SW 1271 (cell line): ENCODE measurements at regions not wholly inside any gene's neighbourhood (a gene's known extent, or its start where the extent isn't known, plus 50 kb on each side); places are given as distances from the start of the nearest gene placed in this dataset.

ENCODE experiments used
- DNase-seq, 2 experiments: peaks; one replicate each; lab custom pipeline; 2025; lab: John Stamatoyannopoulos, UW

GRCh38 chr16:6280055-6280454, 1052.6 kb upstream of the RBFOX1 start:
- no peak for DNase-seq

- no peak for DNase-seq
Observed at GRCh38 chr16:6279286-6279685, 1053.4 kb upstream of the RBFOX1 start.

- no peak for DNase-seq
Observed at GRCh38 chr16:6274351-6274750, 1058.3 kb upstream of the RBFOX1 start.

- DNase-seq, result no peak
Observed at GRCh38 chr16:6267682-6268081, 1065.0 kb upstream of the RBFOX1 start.

- no peak for DNase-seq
Observed at GRCh38 chr16:6266703-6267102, 1065.9 kb upstream of the RBFOX1 start.

- no peak for DNase-seq
Observed at GRCh38 chr16:6265968-6266367, 1066.7 kb upstream of the RBFOX1 start.

- DNase-seq, result no peak
Observed at GRCh38 chr16:6258056-6258455, 1074.6 kb upstream of the RBFOX1 start.

GRCh38 chr16:6252541-6252940, 1080.1 kb upstream of the RBFOX1 start:
- DNase-seq, result no peak

- DNase-seq, result no peak
Observed at GRCh38 chr16:6250511-6250910, 1082.1 kb upstream of the RBFOX1 start.

GRCh38 chr16:6249863-6250262, 1082.8 kb upstream of the RBFOX1 start:
- no peak for DNase-seq

- DNase-seq, result no peak
Observed at GRCh38 chr16:6248199-6248598, 1084.4 kb upstream of the RBFOX1 start.

GRCh38 chr16:6247775-6248174, 1084.9 kb upstream of the RBFOX1 start:
- no peak for DNase-seq

GRCh38 chr16:6247150-6247549, 1085.5 kb upstream of the RBFOX1 start:
- no peak for DNase-seq

GRCh38 chr16:6246266-6246665, 1086.4 kb upstream of the RBFOX1 start:
- DNase-seq, result no peak

- no peak for DNase-seq
Observed at GRCh38 chr16:6232056-6232455, 1100.6 kb upstream of the RBFOX1 start.

- DNase-seq, result no peak
Observed at GRCh38 chr16:6231398-6231797, 1101.2 kb upstream of the RBFOX1 start.

GRCh38 chr16:6229186-6229585, 1103.5 kb upstream of the RBFOX1 start:
- DNase-seq, result no peak

GRCh38 chr16:6218855-6219254, 1113.8 kb upstream of the RBFOX1 start:
- no peak for DNase-seq

GRCh38 chr16:6216836-6217235, 1115.8 kb upstream of the RBFOX1 start:
- DNase-seq, result no peak

- DNase-seq, result no peak
Observed at GRCh38 chr16:6211644-6212043, 1114.0 kb upstream of the EEF2KMT start.

GRCh38 chr16:6209355-6209930, 1111.8 kb upstream of the EEF2KMT start:
- DNase-seq, result no peak

GRCh38 chr16:6207580-6207979, 1110.0 kb upstream of the EEF2KMT start:
- no peak for DNase-seq

GRCh38 chr16:6207124-6207523, 1109.5 kb upstream of the EEF2KMT start:
- DNase-seq, result no peak

- DNase-seq, result no peak
Observed at GRCh38 chr16:6206080-6206479, 1108.5 kb upstream of the EEF2KMT start.

GRCh38 chr16:6204945-6205344, 1107.3 kb upstream of the EEF2KMT start:
- no peak for DNase-seq
